Mucosa of descending colon (tissue), 3 donors: ENCODE measurements at regions not wholly inside any gene's neighbourhood (a gene's known extent, or its start where the extent isn't known, plus 50 kb on each side); places are given as distances from the start of the nearest gene placed in this dataset.

ENCODE experiments used
- ATAC-seq: fragments of 200-7000 bp; cut with Tn5 transposase; one replicate; pipeline ENCODE4 v1.9.1; 2020; ENCODE audit warnings: mild to moderate bottlenecking, moderate library complexity
- DNase-seq, 3 donors: peaks; one replicate each; pipeline ENCODE4 v3.0.0-alpha.2; 2020
- H3K36me3 ChIP-seq: fragments of 200-600 bp; one replicate; pipeline ENCODE4 v1.8.0; 2021; ENCODE audit warnings: low read depth, mild to moderate bottlenecking
- H3K4me1 ChIP-seq: fragments of 200-600 bp; one replicate; pipeline ENCODE4 v1.8.0; 2021; ENCODE audit warnings: low read depth, mild to moderate bottlenecking
- H3K4me3 ChIP-seq: fragments of 200-600 bp; one replicate; pipeline ENCODE4 v1.8.0; 2021; ENCODE audit warnings: mild to moderate bottlenecking
- H3K9me3 ChIP-seq: fragments of 200-600 bp; one replicate; pipeline ENCODE4 v1.8.0; 2021; ENCODE audit warnings: mild to moderate bottlenecking
- intact Hi-C, 2 donors: fragments of 100-400 bp; cut with DNase I in 1 of 2; cut with micrococcal nuclease in 1 of 2; formaldehyde crosslinking; loops; one replicate each; pipeline versions ENCODE4 v1.11.0 to v1.11.1; 2022; cut with DNase I, micrococcal nuclease
- TF ChIP-seq, protein P1 (sequence below): fragments of 200-600 bp; IDR thresholded peaks from one replicate; pipeline ENCODE4 v1.8.0; 2022; ENCODE audit warnings: antibody characterized with exemption, mild to moderate bottlenecking
- donor health status: DM: no; HTN: no; CAD: no; lungs with moderate emphysema.
- donor health status: DM: no; HTN: no; CAD: no.
- donor health status: DM: no; HTN: yes; CAD: no.

DNA sequence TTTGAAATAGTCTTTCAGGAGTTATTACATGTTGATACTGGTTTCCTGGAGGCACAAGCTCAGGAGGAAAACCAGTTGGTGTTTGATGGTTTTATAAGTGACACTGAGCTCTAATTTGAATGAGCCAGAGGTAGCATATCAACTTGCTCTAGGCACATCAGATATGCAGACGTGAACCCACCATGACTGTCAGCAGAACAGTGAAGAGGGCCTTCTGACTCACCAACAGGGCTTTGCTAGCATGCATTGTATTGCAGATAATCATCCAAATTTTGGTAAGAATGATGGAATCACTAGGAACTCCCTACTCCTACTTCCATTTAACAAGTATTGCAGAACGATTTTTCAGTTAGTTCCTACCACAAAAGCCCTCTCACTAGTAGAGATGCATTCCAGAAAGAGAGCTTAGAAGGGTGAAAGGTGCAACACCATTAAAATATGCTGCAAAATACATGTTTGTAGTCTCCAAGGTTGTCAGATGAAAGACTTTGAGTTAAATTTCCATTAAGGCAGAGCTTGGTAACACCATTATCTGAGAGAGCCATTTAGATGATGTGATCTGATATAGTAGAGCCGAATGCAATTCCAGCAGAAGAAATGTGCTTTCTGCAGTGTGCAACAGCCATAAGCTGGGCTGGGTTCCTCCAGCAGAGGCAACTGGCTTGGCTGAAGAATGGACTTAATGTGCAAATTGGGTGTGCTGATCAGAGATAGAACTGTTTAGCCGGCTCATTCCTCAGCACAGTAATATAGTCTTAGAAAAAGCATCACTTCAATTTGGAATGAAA, 968.7 kb upstream of the ADGRB3 start:
- intact Hi-C loops = no loop called here
- Histone ChIP-seq H3K9me3 (peaks cover 42% of the 10 kb centered on the region), H3K36me3 (no peaks in the 10 kb centered on the region), H3K4me3 (no peak overlapping the region), H3K4me1 (no peaks in the 10 kb centered on the region)
- TF ChIP-seq, protein P1, sequence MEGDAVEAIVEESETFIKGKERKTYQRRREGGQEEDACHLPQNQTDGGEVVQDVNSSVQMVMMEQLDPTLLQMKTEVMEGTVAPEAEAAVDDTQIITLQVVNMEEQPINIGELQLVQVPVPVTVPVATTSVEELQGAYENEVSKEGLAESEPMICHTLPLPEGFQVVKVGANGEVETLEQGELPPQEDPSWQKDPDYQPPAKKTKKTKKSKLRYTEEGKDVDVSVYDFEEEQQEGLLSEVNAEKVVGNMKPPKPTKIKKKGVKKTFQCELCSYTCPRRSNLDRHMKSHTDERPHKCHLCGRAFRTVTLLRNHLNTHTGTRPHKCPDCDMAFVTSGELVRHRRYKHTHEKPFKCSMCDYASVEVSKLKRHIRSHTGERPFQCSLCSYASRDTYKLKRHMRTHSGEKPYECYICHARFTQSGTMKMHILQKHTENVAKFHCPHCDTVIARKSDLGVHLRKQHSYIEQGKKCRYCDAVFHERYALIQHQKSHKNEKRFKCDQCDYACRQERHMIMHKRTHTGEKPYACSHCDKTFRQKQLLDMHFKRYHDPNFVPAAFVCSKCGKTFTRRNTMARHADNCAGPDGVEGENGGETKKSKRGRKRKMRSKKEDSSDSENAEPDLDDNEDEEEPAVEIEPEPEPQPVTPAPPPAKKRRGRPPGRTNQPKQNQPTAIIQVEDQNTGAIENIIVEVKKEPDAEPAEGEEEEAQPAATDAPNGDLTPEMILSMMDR = no peak
- no peak for ATAC-seq
- DNase-seq = no peak

DNA sequence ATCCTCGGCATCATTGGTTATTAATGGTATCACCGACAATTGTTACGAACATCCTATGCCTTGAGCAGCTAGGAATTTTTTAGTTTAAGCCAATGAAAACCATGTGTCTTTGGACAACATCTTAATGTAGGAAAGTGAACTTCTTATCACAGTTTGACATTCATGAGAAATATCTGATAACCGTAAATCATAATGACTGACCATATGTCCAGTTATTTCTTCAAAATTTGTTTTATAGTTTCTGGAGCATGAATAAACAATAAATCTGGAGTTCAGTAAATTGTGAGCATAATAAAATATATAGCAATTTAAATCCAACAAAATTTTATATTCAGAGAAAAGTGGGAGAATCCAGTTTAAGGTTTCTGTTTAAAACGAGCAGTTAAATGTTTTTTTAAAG, 970.1 kb upstream of the ADGRB3 start:
- ATAC-seq (no peak), DNase-seq (no peak)
- Histone ChIP-seq H3K4me1 (no peaks in the 10 kb centered on the region), H3K9me3 (peaks cover 49% of the 10 kb centered on the region), H3K4me3 (no peak overlapping the region), H3K36me3 (no peaks in the 10 kb centered on the region)
- TF ChIP-seq, protein P1 = no peak
- intact Hi-C loops = no loop called here

DNA sequence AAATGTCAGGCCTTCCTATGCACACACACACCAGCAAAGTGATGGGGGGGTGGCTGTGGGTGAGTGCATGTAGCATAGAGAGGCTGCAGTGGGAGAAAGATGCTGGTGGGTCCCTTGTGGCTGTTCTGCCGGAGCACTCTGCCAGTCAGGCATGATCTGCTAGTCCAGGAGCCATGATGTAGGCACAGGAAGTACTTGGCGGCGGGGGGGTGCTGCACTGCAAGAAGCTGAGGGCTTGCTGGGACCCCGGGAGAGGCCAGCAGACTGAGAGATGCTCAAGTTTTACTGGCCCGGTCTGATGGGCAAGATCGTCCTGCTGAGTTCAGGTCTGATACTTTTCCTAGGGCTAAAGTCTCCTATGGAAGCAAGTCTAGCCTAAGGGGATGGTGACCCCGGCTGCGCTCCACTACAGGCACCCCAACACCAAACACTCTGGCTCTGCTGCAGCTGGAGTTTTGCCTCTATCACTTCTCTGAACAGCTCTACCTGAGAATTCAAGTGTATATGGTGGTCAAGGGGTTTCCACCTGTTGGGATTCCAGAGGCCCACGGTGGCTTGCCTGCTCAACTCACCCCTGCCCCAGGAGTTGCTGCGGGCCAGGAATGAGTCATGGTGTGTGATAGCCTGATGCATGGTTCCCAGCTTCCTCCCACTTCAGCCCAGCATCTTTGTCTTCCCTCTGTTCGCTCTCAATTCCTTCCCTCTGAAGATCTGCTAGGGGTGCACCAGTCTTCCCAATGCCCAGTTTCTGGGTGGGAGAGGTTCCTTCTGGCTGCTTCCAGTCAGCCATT, 971.8 kb upstream of the ADGRB3 start:
- intact Hi-C loops = no loop called here
- TF ChIP-seq, protein P1 = no peak
- Histone ChIP-seq H3K9me3 (peaks cover 42% of the 10 kb centered on the region), H3K4me1 (no peaks in the 10 kb centered on the region), H3K36me3 (no peaks in the 10 kb centered on the region), H3K4me3 (no peak overlapping the region)
- ATAC-seq (no peak), DNase-seq (peak in 2 of 3 donors; percentile 10 to 27)

DNA sequence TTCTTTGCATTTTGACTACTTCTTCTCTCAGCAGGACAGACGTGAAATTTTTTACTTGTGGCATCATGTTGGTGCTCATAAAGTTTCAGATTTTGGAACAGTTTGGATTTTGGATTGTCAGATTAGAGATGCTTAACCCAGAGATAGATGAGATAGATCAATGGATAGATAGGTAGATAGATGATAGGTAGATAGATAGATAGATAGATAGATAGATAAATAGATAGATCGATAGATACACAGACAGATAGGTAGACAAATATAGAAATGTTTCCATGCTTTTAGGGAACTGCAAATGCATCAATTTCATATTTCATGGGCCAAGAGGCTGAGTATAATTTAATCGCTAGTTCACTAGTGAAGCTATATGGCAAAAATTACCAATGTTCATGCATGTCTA, 981.5 kb upstream of the ADGRB3 start:
- H3K4me3 ChIP-seq = no peak overlapping the region
- no peaks in the 10 kb centered on the region for H3K4me1 ChIP-seq
- intact Hi-C loops = no loop called here
- peaks cover 17% of the 10 kb centered on the region for H3K9me3 ChIP-seq
- H3K36me3 ChIP-seq = no peaks in the 10 kb centered on the region
- TF ChIP-seq, protein P1 = no peak
- no peak for DNase-seq
- no peak for ATAC-seq

DNA sequence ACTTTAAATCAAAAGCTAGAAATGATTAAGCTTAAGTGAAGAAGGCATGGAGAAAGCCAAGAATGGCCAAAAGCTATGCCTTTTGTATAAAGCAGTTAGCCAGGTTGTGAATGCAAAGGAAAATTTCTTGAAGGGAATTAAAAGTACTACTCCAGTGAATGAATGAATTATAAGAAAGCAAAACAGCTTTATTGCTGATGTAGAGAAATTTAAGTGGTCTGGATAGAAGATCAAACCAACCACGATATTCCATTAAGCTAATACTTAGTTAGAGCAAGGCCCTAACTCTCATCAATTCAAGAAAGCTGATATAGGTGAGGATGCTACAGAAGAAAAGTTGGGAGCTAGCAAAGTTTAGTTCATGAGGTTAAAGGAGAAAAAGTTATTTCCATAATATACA, 988.5 kb upstream of the ADGRB3 start:
- intact Hi-C loops = no loop called here
- peaks cover 13% of the 10 kb centered on the region for H3K9me3 ChIP-seq
- ATAC-seq (no peak), DNase-seq (no peak)
- no peak overlapping the region for H3K4me3 ChIP-seq
- no peaks in the 10 kb centered on the region for H3K4me1 ChIP-seq
- TF ChIP-seq, protein P1 = no peak
- no peaks in the 10 kb centered on the region for H3K36me3 ChIP-seq
